ENCODE measurements at regions not wholly inside any gene's neighbourhood (a gene's known extent, or its start where the extent isn't known, plus 50 kb on each side); places are given as distances from the start of the nearest gene placed in this dataset.

DNA sequence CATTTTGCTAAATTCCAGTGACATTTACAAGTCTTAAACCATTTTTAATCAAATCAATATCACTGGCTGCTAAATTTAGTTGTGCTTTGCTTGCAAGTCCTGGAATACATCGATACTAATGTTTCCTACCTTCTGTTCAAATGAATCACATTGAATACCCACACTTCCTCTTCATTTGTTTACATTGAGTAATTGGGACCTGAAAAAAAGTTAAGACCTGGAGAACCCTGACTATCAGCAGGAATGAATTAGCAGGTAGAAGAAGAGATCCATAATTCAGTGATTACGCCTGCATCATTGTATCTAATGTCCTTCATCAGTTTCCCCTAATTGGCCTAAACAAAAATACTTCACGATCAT lies 369.3 kb downstream of the ETNK1 start:
- no peak for DNase-seq

DNA sequence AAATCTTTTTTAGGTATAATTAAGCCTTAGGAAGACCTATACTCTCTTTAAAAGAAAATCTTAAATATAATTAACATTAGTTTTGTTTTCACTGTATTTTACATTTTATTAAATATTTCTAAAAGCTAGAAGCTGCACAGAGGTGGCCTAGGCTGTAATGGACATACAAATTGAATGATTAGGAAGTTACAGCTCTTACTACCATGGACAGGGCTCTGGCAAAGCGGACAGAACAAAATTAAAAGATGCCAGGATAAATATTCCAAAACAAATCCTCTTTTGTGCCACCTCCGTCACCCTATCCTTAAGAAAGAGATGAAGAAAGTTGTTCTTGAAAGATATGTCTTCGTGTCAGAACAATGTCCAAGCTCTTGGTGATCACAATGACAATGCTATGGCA lies 376.5 kb downstream of the ETNK1 start:
- DNase-seq, result no peak

DNA sequence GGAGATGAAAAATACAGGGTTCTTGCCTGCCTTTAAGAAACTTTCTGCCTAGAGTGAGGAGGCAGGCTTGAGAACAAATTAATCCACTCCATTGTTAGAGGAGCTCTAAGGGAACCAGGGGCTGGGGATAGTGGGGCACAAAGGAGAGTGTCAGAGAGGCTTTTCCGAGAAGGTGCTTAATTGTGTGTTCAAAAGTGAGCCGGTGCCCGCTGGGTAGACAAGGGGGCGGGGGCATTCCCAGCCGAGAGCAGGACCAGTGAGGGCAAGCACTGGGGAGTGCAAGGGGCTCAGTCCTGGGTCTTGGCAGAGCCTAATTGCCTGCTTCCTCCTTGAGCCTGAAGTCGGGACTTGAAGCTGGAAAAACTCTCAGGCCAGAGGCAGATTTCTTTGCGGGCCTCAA lies 377.4 kb downstream of the ETNK1 start:
- DNase-seq, result no peak

DNA sequence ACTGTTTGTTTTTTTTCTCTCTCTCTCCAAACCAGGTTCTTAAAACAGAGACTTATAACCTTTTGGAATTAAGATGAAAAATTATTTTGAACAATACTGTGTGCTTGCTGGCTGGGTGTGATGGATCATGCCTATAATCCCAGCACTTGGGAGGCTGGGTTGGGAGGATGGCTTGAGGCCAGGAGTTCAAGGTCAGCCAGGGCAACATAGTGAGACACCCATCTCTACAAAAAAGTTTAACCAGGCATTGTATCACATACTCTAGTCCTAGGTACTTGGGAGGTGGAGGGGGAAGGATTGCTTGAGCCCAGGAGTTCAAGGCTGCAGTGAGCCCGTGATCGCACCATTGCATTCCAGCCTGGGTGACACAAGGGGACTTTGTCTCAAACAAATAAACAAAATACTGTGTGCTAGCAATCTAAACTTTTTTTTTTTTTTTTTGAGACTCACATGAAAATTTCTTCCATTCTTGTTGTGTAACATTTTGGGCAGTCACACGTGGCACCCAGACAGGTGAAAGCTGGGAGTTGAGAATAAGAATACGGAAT lies 379.6 kb downstream of the ETNK1 start:
- DNase-seq, result no peak

DNA sequence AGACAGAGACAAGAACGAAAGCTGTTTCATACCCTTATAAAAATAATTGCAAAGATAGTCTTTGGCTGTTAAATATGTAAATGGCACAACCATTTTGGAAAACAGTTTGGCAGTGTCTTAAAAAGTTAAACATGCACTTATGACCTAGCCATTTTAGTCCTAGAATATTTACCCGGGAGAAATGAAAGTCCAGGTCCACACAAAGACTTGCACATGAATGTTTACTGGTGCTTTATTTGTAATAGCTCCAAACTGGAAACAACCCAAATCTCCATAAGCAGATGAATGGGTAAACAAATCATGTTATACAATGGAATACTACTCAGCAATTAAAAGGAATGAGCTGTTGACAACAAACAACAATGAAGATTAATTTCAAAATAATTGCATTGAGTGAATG lies 380.4 kb downstream of the ETNK1 start:
- DNase-seq, result no peak

DNA sequence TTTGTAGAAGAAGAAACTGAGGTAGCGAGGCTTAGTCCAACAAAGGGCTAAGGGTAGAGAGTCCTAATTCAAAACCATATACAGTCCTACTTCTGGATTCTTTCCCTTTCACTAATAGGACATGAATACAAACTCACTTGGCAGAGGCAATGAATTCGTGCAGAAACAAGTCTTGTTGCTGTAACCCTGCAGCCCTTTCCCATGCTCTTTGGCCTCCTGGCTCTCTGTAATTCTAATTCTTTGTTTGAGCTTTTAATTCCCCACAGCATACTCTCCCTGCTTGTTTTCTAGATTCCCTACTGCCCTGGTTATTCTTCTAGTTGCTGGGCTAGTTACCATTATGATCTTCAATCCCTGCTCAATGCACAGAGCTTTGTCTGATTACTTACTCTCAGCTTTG lies 381.4 kb downstream of the ETNK1 start:
- no peak for DNase-seq

DNA sequence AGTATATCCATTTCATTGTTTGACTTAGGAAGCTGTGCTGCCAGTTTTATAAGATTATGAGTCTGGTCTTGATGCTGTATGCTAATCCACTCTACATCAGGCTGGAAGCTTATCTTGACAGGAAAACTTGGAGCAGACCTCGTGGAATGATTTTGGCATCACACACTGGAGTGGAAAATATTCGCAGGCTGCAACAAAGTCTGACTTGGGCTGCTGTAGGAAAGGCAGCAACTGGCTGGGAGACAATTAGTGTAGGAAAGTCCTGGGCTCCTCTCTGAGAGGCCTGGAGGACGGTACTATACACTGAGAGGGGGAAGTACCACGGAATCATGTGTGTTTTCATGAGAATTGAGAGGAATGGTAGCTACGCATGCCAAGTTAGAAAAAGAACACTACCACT lies 383.7 kb downstream of the ETNK1 start:
- DNase-seq, result no peak

DNA sequence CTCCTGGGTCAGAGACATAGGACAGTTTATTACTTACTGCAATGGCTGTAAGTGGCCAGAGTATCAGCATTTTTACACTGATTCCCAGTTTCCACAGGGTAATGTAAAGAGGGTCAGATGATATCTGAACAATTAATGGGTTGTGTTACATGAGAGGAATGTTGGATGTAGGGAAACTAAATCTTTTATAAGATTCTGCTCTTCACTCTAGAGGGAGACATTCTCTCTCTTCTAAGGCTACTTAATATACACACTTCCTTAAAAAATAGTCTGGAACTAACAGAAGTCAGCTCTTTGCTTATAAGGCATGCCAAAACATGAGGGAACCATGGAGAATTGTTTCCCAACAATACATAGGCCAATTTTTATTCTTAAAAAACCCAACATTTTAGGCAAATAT lies 389.8 kb downstream of the ETNK1 start:
- DNase-seq, result no peak

DNA sequence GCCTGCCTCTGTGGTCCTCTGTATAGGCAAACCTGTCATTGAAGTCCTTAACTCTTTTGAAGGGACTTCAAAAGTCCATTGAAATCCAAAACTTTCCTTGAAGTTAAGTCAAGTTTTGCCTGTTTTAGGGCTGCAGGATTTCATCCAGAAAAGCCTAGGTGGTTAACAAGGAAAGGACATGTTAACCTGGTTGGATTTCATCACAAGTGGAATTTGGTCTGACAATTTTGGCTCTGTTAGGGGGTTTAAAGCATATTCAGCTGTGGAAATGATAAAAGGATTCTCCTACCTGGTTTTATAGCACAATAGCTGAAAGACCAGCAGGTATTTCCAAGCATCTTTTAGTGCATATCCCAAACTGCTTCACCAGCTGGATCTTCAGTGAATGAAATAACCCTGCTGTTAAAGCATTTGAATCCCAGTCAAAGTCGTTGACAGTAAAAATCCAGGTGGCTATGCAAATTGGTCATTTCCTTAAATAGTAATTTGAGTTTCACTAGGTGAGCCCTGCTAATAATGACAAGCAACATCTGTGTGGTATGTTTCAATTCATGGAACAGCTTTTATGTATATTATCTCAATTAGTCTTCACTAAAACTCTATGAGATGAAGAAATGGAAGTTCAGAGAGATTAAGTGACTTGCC lies 400.5 kb downstream of the ETNK1 start:
- no peak for DNase-seq

DNA sequence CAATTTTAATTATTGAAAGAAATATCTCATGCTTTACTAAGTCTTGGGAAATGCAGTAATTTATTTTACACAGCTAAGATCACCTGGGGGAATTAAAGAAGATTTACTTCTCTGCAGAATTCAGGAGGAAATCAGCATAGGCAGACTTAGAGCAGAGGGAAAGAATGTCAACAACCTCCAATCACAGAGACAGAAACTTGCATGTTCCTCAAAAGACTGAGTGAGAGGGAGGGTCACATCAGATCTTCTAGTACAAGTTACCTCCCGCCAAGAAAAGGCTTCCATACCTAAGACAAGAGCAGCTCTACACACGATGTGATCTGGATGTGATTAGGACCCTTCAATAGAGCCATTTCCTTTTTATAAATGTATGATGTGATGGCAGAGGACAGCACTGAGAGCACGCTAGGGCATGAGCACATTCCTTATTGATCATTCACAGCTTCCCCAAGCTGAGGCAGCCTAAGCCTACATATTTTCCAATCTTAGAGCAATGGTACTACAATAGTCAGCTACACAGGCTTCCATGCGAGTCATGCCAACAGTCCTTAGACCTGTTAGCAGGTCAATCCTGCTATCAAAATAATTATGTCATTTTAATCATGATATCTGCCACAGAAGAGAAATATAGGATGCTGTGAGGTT lies 403.3 kb downstream of the ETNK1 start:
- no peak for DNase-seq

DNA sequence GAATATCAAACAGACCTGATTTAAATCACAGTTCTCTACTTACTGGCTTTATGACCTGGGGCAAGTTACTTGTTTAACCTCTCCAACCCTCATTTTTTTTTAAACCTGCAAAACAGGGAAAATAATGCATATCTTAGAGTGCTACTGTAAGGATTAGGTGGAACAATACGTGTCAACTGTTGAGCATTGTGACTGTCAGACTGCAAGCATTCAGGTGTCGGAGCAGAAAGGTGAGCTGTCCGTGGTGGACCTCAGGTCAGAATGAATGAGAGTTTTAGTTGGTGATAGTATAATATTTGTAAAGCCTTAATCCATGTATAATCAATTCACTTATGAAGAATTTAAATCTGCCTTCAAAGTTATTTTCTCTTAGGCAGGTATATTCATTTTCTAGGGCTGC lies 404.2 kb downstream of the ETNK1 start:
- DNase-seq, result no peak

DNA sequence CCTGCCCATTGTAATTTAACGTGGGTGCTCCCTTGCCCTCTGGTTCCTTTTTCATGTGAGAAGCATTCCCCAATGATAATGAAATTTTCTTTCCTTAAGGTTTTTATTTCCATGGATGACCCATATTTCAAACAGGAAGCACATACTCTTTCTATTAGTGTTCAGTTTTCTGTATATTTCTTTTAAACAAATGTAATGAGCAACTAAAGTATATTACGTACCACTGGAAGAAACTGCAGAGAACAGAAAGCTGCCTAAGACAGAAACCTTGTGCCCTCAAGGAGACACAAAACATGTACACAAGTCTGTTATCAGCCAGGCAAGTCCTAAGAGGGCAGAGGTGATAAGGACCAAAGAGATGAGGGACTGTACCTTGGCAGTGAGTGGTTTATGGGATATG lies 414.9 kb downstream of the ETNK1 start:
- no peak for DNase-seq

DNA sequence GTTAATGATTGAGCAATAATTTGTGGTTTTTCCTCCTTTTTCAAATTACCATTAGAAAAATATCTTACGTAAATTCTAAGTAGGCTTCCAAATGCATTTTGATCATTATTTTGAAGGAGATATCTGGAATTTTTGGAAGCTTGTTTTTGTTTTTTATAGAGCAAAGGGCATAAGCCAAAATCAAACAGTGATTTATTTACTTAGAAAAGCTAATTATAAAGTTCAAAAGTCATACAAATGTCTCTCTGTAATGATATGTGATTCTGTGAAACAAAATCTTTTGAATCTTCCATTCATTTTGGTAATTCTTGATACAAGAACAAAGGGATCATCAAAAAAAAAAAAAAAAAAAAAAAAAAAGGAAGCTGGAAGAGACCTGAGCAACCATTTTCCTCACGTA lies 416.8 kb downstream of the ETNK1 start:
- no peak for DNase-seq

DNA sequence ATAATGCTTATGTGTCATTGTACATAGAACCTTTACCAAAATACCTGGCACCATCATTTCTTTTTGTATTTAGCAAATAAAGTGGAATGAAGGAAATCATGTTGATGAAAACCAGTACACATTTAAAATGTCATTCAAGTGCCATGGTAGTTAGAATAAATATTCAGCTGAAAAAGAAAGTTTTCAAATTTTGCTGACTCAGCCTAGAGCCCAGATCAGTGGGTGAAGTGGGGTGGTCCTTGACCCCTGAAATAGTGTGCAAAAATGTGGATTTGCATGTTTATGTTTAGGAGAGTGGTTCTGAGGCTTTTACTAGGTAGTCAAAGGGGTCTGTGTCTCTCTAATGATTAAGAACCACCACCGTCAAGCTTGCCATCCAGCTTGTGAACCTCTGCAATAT lies 418.7 kb downstream of the ETNK1 start:
- DNase-seq, result no peak

DNA sequence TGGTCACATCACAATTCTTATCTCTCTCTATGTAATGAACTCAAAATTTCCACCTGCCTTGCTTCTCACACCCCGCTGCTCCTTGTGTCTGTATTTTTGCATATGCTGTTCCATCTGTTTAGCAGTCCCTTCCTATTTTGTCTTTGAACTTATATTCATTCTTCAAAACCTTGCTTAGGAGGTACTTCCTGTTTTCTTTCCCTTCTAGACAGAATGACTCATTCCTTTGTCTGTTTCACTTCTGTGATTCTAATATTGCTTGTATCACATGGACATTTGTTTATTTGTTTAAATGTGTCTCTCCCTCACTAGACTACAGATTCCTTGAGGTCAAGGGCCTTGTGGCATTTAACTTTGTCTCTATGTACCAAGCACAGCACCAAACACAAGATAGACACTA lies 424.2 kb downstream of the ETNK1 start:
- DNase-seq, result no peak

DNA sequence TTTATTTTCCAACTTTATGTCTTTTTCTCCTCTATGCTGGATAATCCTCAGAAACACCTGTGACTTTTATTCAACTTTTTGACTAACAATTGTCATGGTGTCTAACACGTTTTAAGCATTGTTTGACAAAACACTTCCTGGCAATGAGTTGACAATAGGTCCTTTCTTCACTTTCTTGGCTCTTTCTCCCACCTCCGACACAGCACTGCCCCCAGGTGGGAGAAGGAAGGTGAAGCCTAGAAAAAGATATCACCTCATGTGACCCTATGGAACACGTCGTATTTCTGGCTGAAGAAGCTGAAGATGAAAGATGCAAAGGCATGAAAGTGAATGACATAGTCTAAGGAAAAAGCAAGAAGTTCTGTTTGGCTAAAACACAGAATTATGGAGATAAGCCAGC lies 430.0 kb downstream of the ETNK1 start:
- DNase-seq, result peak; percentile 4

DNA sequence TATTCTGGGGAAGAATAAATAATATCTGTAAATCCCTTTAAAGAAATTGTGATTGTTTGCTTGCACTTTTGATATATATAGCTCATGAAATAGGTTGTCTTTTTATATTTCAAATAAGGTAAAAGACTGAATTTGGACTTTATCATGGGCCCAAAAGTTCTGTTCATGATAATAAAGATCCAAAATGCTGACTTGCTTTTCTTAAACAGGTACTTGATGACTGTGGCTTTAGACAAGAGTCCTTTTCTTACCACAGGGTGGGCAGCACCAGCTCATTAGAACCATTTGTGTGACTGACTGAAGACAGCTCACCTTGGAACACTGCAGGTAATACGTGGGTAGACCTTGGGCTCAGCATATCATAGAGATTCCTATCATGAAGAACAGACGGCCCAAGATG lies 432.6 kb downstream of the ETNK1 start:
- no peak for DNase-seq

DNA sequence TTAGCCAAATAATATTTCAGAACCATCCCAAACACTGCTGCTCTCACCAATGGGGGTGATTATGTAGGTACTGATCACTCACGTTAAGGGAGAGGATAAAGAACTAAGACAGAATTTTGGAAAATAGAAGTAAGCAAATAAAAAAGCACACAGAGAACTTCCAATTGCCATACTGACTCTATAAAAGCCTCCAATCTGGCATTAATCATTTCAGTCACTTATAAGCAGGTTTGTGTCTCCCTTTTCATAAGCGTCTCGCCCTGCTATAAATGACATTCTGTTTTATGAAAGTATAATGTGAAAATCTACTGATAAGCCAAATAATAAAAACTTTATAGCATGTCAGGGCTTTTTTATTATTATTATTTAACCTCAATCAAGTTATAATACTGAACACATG lies 435.2 kb downstream of the ETNK1 start:
- DNase-seq, result no peak

DNA sequence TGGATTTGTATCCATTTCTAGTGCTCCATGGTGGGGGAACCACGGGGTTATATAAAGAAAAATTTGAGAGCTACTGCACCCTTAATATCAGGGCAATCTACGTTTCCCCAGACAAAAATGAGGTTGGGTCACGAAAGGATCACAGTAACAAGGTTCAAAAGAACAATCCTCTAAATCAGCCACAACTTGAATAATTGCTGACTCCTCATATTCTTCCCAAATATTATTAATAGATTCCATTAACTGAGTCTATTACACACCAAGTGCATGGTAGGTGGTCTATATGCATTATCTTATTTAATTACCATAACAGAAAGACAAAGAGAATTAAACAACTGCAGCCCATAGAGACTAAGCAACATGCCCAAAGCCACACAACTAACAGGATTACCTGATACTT lies 438.2 kb downstream of the ETNK1 start:
- no peak for DNase-seq

DNA sequence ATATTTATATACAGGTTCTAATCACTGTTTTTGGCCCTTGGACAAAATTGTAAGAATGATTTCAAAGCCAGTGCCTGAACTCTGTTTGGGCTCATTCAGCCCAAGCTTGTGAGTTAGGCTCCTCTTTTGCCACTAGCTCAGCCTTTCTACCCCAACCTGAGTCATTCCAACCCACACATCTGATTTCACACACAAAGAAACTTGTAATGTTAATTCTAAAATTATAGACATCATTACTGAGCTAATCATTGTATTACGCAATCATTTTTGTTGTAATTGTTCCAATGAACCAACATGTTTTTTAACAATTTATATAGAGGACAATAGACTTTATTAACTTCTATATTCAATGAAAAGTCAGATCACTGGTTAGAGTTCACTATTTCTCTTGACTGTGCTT lies 441.1 kb downstream of the ETNK1 start:
- DNase-seq, result no peak

DNA sequence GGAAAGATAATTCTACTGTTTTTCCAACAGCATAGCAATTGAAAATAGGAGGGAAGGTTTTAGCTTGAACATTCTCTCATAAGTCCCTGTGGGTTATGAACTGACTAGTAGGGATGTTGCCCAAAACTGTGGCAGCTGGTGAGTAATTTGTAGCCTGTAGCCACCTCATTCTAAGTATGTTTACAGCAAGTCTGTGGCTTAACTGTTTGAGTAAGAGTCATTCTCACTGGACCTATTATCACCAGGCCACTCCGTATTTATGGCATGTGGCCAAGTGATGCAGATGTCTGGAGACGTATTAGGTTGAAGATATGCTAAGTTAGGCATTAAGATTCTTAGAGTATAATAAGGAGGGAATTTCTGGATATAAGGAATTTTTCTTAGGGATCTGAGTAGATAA lies 458.3 kb downstream of the ETNK1 start:
- DNase-seq, result no peak

DNA sequence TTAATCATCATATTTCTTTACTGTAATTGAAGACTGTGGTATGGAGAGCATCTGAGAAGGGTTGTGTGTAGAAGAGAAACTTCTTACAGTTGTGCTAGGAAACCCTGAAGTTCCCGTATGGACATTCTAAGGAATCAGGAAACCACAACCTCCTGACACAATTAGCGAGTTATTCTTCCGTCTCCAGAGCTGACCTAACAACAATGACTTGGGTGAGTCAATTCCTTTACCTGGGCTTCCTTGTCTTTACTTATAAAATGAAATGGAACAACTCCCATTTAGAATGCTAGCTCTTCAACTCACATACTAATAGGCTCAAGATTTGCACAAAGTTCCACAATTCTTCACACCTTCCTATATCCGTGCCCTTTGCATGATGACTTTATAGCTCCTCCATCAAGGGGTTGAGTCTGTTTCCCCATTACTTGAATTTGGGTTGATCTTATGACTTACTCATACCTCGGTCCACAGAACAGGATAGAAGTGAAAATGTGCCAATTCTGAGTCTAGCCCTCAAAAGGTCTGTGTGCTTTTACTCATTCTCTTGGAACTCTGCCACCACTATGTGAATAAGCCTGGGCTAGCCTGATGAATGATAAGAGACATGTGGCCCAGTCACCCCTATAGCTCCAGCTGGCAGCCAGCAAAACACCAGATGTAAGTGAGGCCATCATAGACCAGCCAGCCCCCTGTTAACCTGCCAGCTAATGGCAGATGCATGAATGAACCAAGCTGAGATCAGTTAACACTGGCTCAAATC lies 459.4 kb downstream of the ETNK1 start:
- no peak for DNase-seq

DNA sequence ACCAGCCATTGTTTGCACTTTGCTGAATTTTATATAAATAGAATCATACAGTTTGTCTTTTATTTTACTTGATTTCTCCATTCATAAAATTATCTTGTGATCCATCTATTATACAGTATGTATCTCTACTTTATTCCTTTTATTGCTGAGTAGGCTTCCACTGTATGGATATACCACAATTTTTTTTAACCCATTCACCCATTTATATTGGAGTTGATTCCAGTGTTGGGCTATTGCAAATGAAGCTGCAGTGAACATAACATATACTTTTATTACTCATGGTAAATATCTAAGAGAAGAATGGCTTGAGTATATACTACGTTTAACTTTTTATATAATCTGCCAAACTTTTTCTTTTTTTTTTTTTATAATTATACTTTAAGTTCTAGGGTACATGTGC lies 463.6 kb downstream of the ETNK1 start:
- no peak for DNase-seq

DNA sequence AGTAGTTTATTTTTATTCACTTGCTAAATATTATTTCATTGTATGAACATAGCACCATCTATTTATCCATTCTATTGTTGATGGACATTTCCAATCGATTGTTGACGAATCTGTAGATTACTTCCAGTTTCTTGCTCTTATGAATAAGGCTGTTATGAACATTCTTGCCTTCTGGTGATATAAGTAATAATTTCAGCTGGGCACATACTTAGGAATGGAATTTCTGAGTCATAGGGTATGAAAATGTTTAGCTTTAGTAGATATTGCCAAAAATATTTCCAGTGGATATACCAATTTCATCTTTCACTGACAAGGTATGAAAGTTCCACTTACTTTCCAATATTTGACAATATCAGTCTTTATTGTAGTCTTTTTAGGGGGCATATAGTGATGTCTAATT lies 468.5 kb downstream of the ETNK1 start:
- DNase-seq, result no peak

Measured in NCI-H1048 (cell line).